ENCODE measurements at regions not wholly inside any gene's neighbourhood (a gene's known extent, or its start where the extent isn't known, plus 50 kb on each side); places are given as distances from the start of the nearest gene placed in this dataset.

- DNase-seq, result no peak
Observed at GRCh38 chr4:187271848-187272247, 548.2 kb upstream of the FAT1 start.

- DNase-seq, result no peak
Observed at GRCh38 chr4:187274153-187274552, 550.5 kb upstream of the FAT1 start.

GRCh38 chr4:187276736-187277408 is 553.2 kb upstream of the FAT1 start:
- no peak for DNase-seq

- no peak for DNase-seq
Observed at GRCh38 chr4:187283201-187283955, 559.7 kb upstream of the FAT1 start.

- DNase-seq, result no peak
Observed at GRCh38 chr4:187286525-187286924, 562.9 kb upstream of the FAT1 start.

- no peak for DNase-seq
Observed at GRCh38 chr4:187289371-187289770, 565.7 kb upstream of the FAT1 start.

- no peak for DNase-seq
Observed at GRCh38 chr4:187294861-187295260, 571.2 kb upstream of the FAT1 start.

GRCh38 chr4:187301923-187302322 is 578.3 kb upstream of the FAT1 start:
- no peak for DNase-seq

GRCh38 chr4:187302457-187303150 is 578.9 kb upstream of the FAT1 start:
- no peak for DNase-seq

- no peak for DNase-seq
Observed at GRCh38 chr4:187304133-187304532, 580.5 kb upstream of the FAT1 start.

- no peak for DNase-seq
Observed at GRCh38 chr4:187307131-187307530, 583.5 kb upstream of the FAT1 start.

- DNase-seq, result no peak
Observed at GRCh38 chr4:187309456-187309855, 585.8 kb upstream of the FAT1 start.

- no peak for DNase-seq
Observed at GRCh38 chr4:187312299-187312698, 588.6 kb upstream of the FAT1 start.

GRCh38 chr4:187317799-187318198 is 594.1 kb upstream of the FAT1 start:
- no peak for DNase-seq

- no peak for DNase-seq
Observed at GRCh38 chr4:187321711-187322110, 598.1 kb upstream of the FAT1 start.

GRCh38 chr4:187332141-187332540 is 608.5 kb upstream of the FAT1 start:
- no peak for DNase-seq

- no peak for DNase-seq
Observed at GRCh38 chr4:187333151-187333550, 609.5 kb upstream of the FAT1 start.

GRCh38 chr4:187335339-187335738 is 611.7 kb upstream of the FAT1 start:
- DNase-seq, result no peak

- DNase-seq, result no peak
Observed at GRCh38 chr4:187354740-187355139, 631.1 kb upstream of the FAT1 start.

- DNase-seq, result no peak
Observed at GRCh38 chr4:187357045-187357643, 633.5 kb upstream of the FAT1 start.

- DNase-seq, result no peak
Observed at GRCh38 chr4:187357821-187358220, 634.2 kb upstream of the FAT1 start.

- no peak for DNase-seq
Observed at GRCh38 chr4:187362937-187363857, 632.4 kb upstream of the ZFP42 start.

Measured in activated CD4-positive, alpha-beta T cell treated with anti-CD3 and anti-CD28 coated beads for 48 hours (primary cell).